UCSD-AML1 (cell line): ENCODE measurements at regions not wholly inside any gene's neighbourhood (a gene's known extent, or its start where the extent isn't known, plus 50 kb on each side); places are given as distances from the start of the nearest gene placed in this dataset.

Experiments used
- DNase-seq: peaks from one replicate; lab custom pipeline; 2025; ENCODE audit not compliant: unreplicated experiment; lab: John Stamatoyannopoulos, UW

DNA sequence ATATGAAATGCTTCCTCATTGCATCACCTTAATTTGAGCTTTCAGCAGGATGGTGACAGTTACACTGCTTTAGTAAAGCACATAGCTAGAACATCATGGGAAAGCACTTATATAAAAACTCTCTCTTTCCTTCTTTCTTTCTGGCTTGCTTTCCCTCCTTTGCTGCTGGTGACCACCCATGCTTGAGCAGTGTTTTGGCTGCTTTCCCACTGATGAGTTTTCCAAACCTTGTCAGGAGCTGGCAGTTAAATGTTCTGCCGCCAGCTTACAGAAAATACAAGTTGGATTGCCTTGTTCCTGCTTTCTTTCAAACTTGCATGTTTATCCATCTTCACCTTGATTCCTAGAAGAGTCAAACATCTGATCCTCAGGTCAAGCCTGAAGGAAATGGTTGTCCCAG lies 323.9 kb downstream of the FOXA2 start:
- DNase-seq: no peak

DNA sequence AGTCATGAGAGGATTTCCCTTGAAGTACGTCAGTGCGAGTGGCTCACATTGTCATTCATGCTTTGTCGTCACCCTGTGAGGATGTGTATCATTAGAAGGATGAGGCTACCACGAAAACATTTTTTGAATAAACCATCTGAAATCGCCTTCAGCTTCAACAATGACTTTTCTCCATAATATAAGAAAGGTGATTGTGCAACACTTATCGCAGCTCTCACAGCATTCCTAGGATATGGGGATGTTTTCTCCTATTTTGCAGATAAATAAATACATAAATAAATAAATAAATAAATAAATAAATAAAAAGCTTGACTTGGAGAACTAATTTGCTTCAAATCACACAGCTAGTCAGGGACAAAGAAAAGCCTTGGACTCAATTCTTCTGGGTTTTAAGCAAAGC lies 326.5 kb downstream of the FOXA2 start:
- no peak for DNase-seq

DNA sequence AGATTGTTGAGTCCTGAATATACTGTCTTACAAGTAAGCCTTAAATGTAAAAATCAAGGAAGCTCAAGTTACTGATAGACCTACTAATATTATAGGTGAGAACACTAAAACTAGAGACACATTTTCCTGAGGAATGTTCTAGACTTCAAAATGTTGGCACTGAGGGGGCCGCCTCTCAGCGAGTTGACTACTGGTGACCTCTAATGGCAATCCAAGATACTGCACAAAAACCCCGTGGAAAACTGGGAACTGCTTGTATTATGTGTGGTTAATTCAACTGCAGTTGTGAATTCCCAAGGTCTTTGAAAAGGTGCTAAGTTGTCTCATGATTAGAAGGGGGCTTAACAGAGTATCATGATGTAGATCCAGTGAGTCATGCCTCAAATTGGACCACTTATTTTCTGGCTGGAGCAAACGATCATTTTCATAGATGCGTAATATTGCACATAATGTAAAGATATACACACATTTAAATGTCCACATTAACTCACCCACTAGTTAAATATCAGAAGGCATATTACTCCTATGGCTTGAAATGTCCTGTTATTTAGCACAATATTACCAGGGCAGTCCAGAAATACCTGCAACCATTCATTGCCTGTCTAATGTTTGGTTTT lies 336.2 kb downstream of the FOXA2 start:
- no peak for DNase-seq

DNA sequence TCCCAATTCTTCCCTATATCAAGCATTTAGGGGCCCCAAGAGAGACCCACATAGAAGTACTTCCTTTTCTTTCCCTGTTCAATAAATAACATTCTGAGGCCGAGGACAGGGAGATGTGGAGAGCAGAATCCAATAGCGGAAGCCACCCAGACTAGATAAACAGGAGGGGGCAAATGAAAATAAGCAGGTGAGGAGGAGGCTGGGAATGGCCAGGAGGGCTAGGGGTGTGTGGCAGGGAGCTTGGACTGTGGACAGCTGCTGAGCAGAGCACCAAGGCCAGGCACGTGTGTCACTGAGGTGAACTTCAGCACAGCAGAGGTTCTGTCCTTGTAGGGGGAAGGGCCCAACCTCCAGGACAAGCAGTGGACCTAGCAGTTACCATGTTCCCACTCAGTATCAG lies 339.2 kb downstream of the FOXA2 start:
- DNase-seq: no peak

DNA sequence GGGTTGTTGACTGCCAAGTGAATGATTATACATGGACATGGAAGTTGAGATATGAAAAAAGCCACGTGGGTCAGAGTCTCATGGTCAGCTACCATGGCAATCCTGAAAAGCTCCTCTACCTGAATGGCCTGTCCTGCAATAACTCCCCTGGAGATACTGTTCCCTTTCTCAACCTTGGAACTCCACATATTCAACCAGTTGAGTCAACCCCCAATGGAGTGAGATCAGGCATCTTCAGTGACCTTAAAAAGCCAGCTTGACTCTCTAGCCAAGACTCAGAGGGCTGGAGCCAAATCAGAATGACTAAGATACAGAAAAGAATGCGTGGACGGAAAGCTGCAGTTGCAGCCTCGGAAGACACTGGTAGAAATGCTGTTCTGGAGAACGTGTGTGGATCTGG lies 341.3 kb downstream of the FOXA2 start:
- DNase-seq: no peak

DNA sequence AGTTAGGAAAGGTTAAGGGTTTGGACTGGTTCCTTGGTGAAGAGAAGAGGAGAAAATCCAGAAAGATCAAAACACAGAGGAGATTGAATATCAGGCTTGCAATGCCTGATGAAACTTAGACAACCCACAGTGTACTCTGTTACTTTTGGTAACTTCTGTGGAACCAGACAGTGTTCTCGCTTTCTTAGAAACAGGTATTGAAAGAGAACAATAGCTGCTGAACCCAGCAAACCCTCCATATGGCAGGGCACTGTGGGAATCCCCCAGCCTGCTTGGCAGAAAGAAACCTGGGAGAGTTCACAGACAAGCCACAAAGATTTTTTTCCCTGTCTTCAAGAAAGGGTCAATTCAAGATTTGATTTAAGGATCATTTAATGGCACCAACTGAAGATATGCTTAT lies 342.8 kb downstream of the FOXA2 start:
- no peak for DNase-seq

DNA sequence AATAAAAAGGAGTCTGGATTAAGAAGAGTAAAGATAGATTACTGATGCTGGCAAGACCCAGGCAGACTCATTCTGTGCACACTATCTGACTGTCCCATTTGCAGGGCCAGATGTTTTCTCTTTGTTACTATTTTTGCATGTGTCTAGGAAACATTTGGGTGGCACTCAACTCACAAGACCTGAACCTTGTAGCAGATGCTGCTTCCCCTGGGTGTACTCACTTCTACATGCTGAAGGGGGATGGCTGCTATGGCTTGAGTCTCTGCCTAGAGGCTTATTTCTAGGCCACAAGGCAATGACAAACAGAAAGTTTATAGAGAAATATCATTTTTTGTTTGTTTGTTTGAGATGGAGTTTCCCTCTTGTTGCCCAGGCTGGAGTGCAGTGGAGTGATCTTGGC lies 351.4 kb downstream of the FOXA2 start:
- DNase-seq: no peak

DNA sequence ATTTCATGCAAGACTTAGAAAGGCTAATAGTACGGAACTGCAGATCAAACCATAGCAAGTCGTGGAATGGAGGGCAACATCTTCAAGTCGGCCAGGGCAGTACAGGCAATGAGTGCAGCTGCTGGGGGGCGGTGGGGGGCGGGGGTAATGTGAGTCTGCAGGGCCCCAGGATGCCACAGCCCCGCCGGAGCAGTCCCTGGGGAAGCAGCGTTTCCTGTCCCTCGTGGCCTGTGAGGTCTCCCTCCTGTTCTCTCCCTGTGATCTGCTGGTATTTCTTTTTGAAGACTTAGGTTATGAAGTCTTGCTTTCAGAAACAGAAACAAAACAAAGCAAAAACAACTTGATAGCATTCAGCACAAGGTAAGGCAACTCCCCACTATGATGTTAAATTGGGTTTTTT lies 351.9 kb downstream of the FOXA2 start:
- no peak for DNase-seq

DNA sequence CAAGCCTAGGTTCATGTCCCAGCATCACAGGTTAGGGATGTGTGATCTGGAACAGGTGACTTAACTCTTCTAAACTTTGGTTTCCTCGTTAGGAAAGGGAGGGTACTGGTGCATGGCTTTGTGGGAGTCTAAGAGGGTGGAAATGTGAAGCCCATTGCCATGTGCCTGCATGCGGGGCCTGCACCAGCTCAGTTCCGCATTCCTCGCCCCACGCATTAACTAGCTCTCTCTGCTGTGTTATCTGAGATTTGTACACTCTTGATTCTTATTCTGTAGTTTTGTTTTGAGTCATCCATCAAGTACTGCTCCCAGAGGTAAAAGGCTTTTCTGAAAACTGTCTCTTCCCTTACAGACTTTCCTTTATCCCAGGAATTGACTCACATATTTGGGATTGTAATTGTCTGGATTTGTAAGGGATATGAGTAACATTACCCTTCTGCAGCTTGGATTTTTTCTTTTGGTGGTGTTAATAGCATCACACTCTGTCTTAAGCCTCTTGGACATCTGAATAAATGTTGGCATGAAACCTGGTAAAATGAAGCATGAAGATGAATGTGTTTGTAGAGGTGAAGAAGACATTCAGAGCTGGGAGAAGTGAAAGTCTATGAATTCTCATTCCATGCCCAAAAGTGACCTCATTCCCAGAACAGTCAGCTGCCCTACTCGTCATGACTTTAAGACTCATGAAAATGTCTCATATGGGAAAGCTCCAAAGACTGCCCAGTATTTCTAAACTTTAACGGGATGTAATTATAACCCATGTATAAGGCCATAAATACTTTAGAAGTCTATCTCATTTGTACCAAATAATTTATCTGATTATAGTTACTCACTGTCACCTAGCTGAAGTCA lies 357.3 kb downstream of the FOXA2 start:
- DNase-seq: no peak

DNA sequence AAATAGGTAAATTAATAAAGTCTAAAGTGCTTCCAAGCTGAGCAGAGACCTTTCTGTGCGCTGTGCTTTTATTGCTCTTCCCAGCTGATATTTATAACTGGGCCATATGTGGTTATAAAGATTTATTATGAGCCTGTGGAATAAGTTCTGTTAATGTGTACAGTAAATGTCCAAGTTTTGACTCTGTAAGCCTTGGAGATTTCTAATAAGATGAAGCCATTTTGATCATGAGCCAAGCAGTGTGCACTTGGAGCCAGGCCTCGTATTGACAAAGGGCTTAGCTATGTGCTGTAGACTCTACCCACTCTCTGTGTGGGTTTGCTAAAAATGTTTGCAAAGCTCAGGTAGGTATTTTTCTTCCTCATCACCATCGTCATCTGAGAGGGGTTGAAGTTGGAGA lies 361.1 kb downstream of the FOXA2 start:
- no peak for DNase-seq

DNA sequence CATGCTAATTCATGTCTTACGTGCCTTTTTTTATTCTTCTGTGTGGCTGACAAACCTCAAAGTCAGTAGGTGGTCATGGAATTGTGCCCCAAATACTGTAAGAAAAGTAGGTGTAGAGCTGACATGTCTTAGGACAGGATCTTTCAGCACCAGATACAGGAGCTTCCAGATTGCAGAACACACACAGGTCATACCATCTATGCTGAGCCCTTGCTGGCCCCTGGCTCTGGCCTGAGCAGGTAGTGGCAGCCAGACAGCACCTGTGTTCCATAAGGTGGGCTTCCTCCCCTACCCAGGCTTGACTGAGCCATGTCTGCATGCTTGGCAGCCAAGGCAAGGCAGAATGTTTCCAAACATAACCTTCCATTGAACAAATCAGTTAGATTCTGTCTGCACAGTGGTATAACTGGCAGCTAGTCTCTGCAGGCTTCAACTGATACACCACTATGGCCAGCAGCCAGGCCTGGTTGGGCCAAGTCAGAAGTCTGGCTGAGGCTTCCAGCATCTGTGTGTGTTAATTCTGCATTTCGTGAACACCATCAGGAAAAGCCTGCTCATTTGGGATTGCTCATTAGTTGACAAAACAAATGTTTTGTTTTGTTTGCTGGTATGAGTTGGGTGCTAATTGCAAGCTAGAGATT lies 366.5 kb downstream of the FOXA2 start:
- DNase-seq: no peak

DNA sequence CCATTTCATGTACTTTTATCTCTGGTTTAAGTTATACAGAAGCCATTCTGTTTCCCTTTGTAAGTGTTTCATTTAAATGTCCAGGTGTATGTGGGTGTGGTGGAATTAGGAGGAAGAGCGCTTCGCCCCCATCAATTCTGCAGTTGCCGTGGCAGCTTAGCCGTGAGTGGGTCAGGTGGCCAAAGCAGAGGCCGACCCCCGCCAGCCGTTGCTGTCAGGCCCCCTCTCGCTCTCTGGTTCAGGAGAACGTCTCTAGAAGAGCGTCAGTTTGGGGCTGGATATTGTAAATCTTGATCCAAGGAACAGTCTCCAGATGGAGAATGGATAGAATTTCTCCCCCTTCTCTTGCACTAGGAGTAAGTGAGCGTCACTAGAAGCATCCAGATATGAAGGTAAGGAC lies 367.4 kb downstream of the FOXA2 start:
- DNase-seq: no peak

DNA sequence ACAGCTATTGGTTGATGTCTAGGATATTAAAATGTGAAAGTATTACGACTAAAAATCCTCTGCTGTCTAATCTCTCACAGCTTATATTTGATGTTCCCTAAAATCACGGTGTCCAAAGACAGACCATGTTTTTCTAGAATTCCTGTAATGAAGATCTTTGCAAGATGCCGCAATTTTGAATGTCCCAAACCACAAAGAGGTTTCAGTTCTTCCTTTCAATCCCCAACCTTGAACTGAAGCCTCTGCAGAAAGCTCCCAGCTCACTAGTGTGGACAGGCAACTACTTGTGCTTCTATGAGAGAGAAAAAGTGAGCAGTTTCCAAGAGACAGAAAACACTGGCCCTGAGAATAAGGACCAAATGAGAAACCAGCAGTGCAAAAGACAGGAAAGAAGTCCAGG lies 370.1 kb downstream of the FOXA2 start:
- DNase-seq: no peak

DNA sequence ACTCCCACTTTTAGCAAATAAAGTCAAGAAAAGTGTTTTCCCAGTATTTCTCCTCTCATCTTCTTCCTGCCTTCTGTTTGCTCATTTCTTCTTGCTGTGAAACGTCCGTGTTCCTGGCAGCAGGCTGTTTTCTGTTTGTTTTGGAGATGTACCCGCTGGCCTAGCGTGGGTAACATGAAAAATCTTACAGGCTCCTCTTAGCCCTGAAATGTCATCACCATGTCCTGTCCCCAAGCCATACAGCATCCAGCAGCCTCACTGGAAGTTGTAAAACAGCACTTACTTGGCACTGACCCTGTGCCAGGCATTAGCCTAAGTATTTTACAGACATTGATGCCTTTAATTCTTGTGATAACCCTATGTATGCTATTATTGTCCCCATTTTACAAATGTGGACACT lies 371.1 kb downstream of the FOXA2 start:
- no peak for DNase-seq

DNA sequence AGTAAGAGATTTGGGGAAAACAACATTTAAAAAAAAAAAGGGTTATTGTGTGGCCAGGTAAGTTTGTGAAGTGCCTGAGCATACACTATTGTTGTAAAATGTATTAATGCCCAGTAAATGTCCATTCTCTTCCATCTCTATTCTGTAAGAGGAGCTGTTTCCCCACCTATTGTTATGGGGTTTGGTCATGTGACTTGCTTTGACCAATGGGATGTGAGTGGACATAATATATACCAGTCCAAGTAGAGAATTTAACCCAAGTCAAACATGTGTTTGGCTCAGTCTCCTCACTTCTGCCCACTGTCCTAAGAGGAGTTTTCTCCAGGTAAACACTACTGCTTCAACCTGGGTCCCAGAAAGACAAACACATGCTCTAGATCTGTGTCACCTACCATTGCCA lies 377.1 kb downstream of the FOXA2 start:
- no peak for DNase-seq

DNA sequence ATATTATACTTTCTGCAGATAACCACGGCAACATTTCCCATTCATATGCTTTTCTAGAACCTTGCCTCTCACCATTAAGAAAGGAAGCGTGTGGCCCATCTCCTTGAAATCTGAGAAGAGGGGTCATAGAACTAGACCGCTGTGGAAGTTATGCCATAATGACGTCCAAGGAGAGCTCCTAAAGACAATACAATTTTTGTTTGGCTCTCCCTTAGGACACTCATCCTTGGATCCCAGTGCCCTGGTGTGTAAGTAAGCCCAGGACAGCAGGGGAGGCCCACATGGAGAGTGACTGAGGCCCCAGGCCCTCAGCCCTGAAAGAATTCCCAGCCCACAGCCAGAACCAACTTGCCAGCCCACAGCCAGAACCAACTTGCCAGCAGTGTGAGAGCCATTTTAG lies 379.6 kb downstream of the FOXA2 start:
- DNase-seq: no peak

DNA sequence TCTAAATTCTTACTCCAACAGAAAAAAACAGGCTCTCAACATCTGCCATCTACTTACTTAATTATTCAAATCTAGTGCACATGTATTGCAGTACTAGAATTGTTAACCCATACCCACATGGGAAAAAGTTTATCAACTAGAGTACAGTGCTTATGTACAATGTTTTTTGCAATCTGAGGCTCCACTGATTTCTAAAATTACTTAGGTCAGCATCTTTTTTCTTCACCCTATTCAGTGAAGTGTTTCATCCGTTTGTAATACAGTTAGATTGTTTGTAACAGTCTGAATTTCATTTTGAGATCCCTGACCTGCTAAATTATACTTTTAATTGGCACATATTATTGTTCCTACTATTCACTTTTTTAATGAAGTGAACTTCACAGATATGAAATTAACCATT lies 402.2 kb downstream of the FOXA2 start:
- DNase-seq: no peak

DNA sequence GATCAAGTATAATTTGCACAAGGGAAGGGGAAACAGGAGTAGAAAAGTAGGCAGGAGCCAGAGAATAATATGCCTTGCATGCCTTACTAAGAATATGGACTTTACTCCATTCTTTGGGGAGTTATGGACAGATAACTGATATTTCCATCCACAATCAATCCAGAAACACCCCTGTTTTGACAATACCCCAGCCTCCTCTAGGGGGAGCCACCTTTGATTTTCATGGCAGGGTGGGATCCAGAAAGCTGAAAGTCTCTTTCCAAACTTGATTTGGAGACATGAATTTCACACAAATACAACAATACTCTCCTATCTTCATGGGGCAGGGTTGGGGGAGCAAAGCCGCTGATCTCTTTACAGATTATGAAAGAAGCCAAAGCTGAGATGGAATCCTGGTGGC lies 404.1 kb downstream of the FOXA2 start:
- DNase-seq: no peak

DNA sequence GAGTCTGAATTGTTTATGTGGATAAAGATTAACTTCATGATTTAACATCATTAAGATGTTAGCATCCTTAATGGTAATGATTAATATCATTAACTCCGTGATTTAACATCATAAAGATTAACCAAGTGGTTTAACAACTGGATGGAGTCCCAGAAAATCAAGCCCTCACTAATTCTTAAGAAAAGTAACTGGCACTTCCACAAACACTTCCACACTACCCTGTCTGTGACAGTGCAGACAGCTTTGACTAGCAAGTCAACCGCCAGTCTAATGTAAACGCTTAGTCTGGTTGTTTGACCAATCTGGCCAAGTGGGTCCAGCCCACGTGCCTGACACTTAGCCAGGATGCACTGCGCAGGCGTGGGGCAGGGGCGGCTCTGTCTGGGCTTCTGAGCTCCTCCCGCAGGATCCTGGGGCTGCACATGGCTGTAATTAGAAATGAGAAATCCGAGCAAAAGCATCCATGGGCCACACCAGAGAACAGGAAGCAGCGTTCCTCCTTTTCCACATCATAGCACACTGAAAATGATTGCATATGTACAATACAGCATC lies 424.2 kb downstream of the FOXA2 start:
- no peak for DNase-seq

DNA sequence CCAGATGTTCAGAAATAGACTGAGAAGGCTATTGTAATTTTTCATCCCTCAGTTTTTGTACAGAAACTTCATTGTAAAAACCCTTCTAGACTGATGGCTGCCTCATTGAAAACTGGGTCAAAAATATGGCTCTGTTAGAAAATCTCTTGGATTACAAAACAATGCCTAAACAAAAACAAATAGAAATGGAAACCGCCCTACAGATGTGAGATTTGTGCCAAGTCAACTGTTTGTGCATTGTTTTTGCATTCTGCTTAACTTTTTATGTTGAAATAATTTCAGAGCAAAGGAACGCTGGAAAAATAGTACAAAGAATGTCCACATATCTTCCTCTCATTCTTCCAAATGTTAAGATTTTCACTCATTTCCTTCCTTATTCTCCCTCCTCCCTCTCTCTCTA lies 425.1 kb downstream of the FOXA2 start:
- no peak for DNase-seq

DNA sequence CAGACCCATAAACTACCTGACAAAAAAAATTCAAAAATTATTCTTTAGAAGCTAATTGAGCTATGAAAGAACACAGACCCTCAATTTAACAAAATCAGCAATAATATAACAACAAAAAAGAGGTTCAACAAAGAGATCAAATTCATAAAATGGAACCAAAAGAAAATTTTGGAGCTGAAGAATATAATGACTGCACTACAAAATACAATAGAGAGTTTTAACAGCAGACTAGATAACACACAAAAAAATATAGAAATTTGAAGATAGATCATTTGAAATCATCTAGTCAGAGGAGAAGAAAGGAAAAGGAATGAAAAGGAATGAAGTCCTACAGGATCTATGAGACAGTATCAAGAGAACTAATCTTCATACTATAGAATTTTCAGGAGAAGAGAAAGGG lies 422.1 kb downstream of the PAX1 start:
- no peak for DNase-seq

DNA sequence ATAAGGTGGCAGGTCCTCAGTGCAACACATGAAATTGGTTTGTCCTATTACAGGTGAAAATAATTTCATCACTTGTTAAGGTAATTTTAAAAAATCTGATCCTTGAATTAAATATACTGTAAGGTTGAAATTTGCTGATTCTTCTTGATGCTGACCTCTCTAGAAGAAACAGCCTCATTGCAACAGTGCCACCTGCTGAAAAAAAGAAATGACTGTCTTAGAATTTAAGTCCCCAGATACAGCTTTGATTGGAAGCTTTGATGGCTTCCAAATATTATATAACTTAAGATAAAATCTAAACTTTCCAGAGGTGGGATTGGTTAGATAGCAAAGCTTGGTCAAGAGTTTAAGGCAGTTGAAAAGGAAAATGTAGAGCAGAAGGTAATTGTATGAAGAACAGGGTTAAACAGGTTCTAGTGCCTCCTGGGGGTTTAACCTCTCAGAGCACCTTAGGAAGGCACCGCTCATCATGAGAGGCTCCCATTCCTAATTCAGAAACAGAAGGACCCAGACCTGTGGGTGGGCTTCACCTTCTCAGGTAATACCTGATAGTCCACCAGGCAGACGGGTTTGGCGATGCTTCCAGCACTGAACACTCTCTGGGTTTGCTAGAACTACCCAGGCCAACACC lies 401.0 kb downstream of the PAX1 start:
- no peak for DNase-seq
